ENCODE measurements at regions not wholly inside any gene's neighbourhood (a gene's known extent, or its start where the extent isn't known, plus 50 kb on each side); places are given as distances from the start of the nearest gene placed in this dataset.

DNA sequence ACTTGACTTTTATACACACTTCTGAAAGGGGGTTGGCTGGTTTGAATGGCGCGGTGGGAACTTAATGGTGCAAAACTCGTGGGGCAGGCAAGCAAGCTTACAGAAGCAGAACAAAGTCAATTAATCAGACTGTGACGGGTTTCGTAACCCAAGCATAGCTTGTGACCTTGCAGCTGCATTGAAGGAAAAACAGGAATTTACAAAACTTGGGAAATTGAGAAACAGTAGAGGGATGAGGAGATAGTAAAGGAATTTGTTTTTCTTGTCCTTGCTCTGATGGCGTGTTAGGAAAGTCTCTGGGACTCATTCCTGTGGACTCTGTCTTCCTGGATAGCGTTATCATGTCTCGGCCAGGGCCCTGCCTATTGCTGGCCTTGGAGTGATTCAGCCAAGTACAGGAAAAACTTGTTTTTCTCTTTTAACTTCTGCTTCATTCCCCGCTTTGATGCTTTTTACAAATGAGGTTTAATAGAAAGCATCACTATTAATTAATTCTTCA is 220.0 kb upstream of the KCND2 start:
- TF ChIP-seq, protein P1, sequence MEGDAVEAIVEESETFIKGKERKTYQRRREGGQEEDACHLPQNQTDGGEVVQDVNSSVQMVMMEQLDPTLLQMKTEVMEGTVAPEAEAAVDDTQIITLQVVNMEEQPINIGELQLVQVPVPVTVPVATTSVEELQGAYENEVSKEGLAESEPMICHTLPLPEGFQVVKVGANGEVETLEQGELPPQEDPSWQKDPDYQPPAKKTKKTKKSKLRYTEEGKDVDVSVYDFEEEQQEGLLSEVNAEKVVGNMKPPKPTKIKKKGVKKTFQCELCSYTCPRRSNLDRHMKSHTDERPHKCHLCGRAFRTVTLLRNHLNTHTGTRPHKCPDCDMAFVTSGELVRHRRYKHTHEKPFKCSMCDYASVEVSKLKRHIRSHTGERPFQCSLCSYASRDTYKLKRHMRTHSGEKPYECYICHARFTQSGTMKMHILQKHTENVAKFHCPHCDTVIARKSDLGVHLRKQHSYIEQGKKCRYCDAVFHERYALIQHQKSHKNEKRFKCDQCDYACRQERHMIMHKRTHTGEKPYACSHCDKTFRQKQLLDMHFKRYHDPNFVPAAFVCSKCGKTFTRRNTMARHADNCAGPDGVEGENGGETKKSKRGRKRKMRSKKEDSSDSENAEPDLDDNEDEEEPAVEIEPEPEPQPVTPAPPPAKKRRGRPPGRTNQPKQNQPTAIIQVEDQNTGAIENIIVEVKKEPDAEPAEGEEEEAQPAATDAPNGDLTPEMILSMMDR (IDR thresholded peaks at IDR 0.05): no peak
- TF ChIP-seq POLR2A (IDR thresholded peaks at IDR 0.05) (no peak), EP300 (IDR thresholded peaks at IDR 0.05) (no peak), POLR2AphosphoS5 (IDR thresholded peaks at IDR 0.05) (no peak)
